ENCODE measurements at regions not wholly inside any gene's neighbourhood (a gene's known extent, or its start where the extent isn't known, plus 50 kb on each side); places are given as distances from the start of the nearest gene placed in this dataset.
"Not testable (repeated sequence)": the region's sequence is repeated elsewhere in the genome, so short reads cannot be mapped to it uniquely, and the experiment has no call there.

GRCh38 chr14:71616013-71616412 lies 316.2 kb upstream of the RGS6 start:
- no peak for DNase-seq

GRCh38 chr14:71618047-71618446 lies 314.2 kb upstream of the RGS6 start:
- DNase-seq: no peak

GRCh38 chr14:71618716-71619115 lies 313.5 kb upstream of the RGS6 start:
- DNase-seq: no peak

- DNase-seq: no peak
Measured at GRCh38 chr14:71619472-71619871, 312.8 kb upstream of the RGS6 start.

- DNase-seq: no peak
Measured at GRCh38 chr14:71620401-71620800, 311.8 kb upstream of the RGS6 start.

- no peak for DNase-seq
Measured at GRCh38 chr14:71621276-71621675, 311.0 kb upstream of the RGS6 start.

GRCh38 chr14:71621980-71622605 lies 310.1 kb upstream of the RGS6 start:
- no peak for DNase-seq

GRCh38 chr14:71623939-71624338 lies 308.3 kb upstream of the RGS6 start:
- DNase-seq: no peak

- DNase-seq: no peak
Measured at GRCh38 chr14:71625175-71625574, 307.1 kb upstream of the RGS6 start.

GRCh38 chr14:71625891-71626701 lies 306.1 kb upstream of the RGS6 start:
- no peak for DNase-seq

- no peak for DNase-seq
Measured at GRCh38 chr14:71628433-71628832, 303.8 kb upstream of the RGS6 start.

- no peak for DNase-seq
Measured at GRCh38 chr14:71629250-71629649, 303.0 kb upstream of the RGS6 start.

GRCh38 chr14:71629765-71630492 lies 302.3 kb upstream of the RGS6 start:
- no peak for DNase-seq

GRCh38 chr14:71631030-71631429 lies 301.2 kb upstream of the RGS6 start:
- not testable (repeated sequence) for DNase-seq

- DNase-seq: no peak
Measured at GRCh38 chr14:71632440-71632946, 299.7 kb upstream of the RGS6 start.

GRCh38 chr14:71636076-71636475 lies 296.2 kb upstream of the RGS6 start:
- DNase-seq: no peak

GRCh38 chr14:71636820-71637471 lies 295.3 kb upstream of the RGS6 start:
- peak in 1 of 5 experiments; percentile 3 for DNase-seq

- no peak for DNase-seq
Measured at GRCh38 chr14:71638523-71639196, 293.6 kb upstream of the RGS6 start.

GRCh38 chr14:71642715-71643114 lies 289.5 kb upstream of the RGS6 start:
- no peak for DNase-seq

GRCh38 chr14:71645656-71646055 lies 286.6 kb upstream of the RGS6 start:
- DNase-seq: no peak

GRCh38 chr14:71646518-71646917 lies 285.7 kb upstream of the RGS6 start:
- DNase-seq: no peak

GRCh38 chr14:71647086-71647784 lies 285.0 kb upstream of the RGS6 start:
- no peak for DNase-seq
